Endothelial cell of umbilical vein (primary cell): ENCODE measurements at regions not wholly inside any gene's neighbourhood (a gene's known extent, or its start where the extent isn't known, plus 50 kb on each side); places are given as distances from the start of the nearest gene placed in this dataset.

ENCODE experiments used
- BruUV-seq: library from RNA; stranded (reverse); fragments of 400-500 nt; replicated peaks from 2 replicates; lab custom pipeline; 2021; lab: Mats Ljungman, UMichigan
- CTCF ChIA-PET: fragments of 300-600, 350-600 bp; sonication (Branson Sonifier 250); formaldehyde crosslinking; loops from one replicate; lab custom pipeline; 2021; ENCODE audit warnings: antibody characterized with exemption, inconsistent platforms; lab: Charles Lee
- POLR2A ChIA-PET: fragments of 300-600, 350-600 bp; sonication (Branson Sonifier 250); formaldehyde crosslinking; loops from one replicate; lab custom pipeline; 2021; ENCODE audit warnings: antibody characterized with exemption, inconsistent platforms; lab: Charles Lee
- DNase-seq: peaks from one replicate; pipeline ENCODE4 v3.0.0-alpha.2; 2011; ENCODE audit warnings: low read depth, low spot score
- FAIRE-seq: peaks from 2 replicates; lab custom pipeline; 2011; peaks lifted over from hg19 to GRCh38; lab: Jason Lieb, UNC
- H2AFZ ChIP-seq: 2 replicates; pipeline ENCODE4 v1.6.0; 2012; ENCODE audit warnings: low read depth, low read length, control low read depth, inconsistent platforms
- H3K27ac ChIP-seq: 2 replicates; pipeline ENCODE4 v1.5.1; 2011; ENCODE audit warnings: low read depth, mild to moderate bottlenecking, control low read depth, low read length, moderate library complexity; ENCODE audit not compliant: insufficient read depth
- H3K27me3 ChIP-seq, 2 experiments: 2 replicates each; pipeline versions ENCODE4 v1.6.0 to v1.6.1; 2011; ENCODE audit warnings: low read length in 2 of 2, mixed read lengths in 1 of 2; ENCODE audit not compliant: control insufficient read depth in 2 of 2, insufficient read depth in 2 of 2
- H3K36me3 ChIP-seq, 2 experiments: 2 replicates in 1 of 2; 3 replicates in 1 of 2; pipeline ENCODE4 v1.5.1; 2011; ENCODE audit warnings: low read length in 2 of 2, mild to moderate bottlenecking in 1 of 2, moderate library complexity in 1 of 2; ENCODE audit not compliant: control insufficient read depth in 2 of 2, insufficient read depth in 2 of 2; ENCODE audit errors: extremely low read depth in 1 of 2
- H3K4me1 ChIP-seq: 3 replicates; pipeline ENCODE4 v1.5.1; 2011; ENCODE audit warnings: mild to moderate bottlenecking, low read length; ENCODE audit not compliant: control insufficient read depth, insufficient read depth; ENCODE audit errors: extremely low read depth
- H3K4me2 ChIP-seq: 2 replicates; pipeline ENCODE4 v1.6.1; 2011; ENCODE audit warnings: low read length, control low read depth, mixed read lengths; ENCODE audit not compliant: insufficient read depth
- H3K4me3 ChIP-seq, 3 experiments: fragments of 200-600 bp in 1 of 3; sonication (generic), shearing (Covaris generic) in 1 of 3; replicated peaks in 1 of 3; 2 replicates each; pipeline ENCODE4 v1.5.1; 2011 to 2016; ENCODE audit warnings: control low read depth in 3 of 3, low read length in 3 of 3, mild to moderate bottlenecking in 2 of 3, inconsistent platforms in 1 of 3, low read depth in 1 of 3, moderate library complexity in 1 of 3; ENCODE audit not compliant: insufficient read depth in 1 of 3
- H3K79me2 ChIP-seq: 2 replicates; pipeline ENCODE4 v1.6.0; 2012; ENCODE audit warnings: low read length, inconsistent platforms; ENCODE audit not compliant: control insufficient read depth, insufficient read depth
- H3K9ac ChIP-seq: replicated peaks from 2 replicates; pipeline ENCODE3; 2011; ENCODE audit warnings: low read length, control low read depth; ENCODE audit not compliant: insufficient read depth; ENCODE audit errors: extremely low read depth
- H3K9me1 ChIP-seq: replicated peaks from 3 replicates; pipeline ENCODE4 v1.6.0; 2011; ENCODE audit warnings: mild to moderate bottlenecking, low read length; ENCODE audit not compliant: control insufficient read depth, insufficient read depth; ENCODE audit errors: extremely low read depth
- H3K9me3 ChIP-seq: replicated peaks from 2 replicates; pipeline ENCODE4 v1.5.1; 2012; ENCODE audit warnings: low read length, inconsistent platforms; ENCODE audit not compliant: control insufficient read depth, insufficient read depth
- H4K20me1 ChIP-seq: replicated peaks from 2 replicates; pipeline ENCODE3; 2011; ENCODE audit warnings: mild to moderate bottlenecking, low read length; ENCODE audit not compliant: control insufficient read depth, insufficient read depth; ENCODE audit errors: extremely low read depth
- EZH2 ChIP-seq: IDR thresholded peaks from 2 replicates; pipeline ENCODE4 v1.6.1; 2012; ENCODE audit warnings: borderline replicate concordance, low read depth, mild to moderate bottlenecking, moderate library complexity, low read length, inconsistent platforms; ENCODE audit not compliant: severe bottlenecking
- FOS ChIP-seq: IDR thresholded peaks from 2 replicates; pipeline ENCODE4 v1.6.1; 2011; ENCODE audit warnings: mild to moderate bottlenecking, low read length, moderate library complexity, borderline replicate concordance; ENCODE audit not compliant: insufficient read depth
- GATA2 ChIP-seq: IDR thresholded peaks from 2 replicates; pipeline ENCODE4 v1.7.0; 2011; ENCODE audit warnings: low read depth, mild to moderate bottlenecking, moderate library complexity, mixed read lengths, low read length; ENCODE audit not compliant: insufficient read length, insufficient read depth
- JUN ChIP-seq: IDR thresholded peaks from 2 replicates; pipeline ENCODE4 v1.6.1; 2011; ENCODE audit warnings: borderline replicate concordance, low read depth; ENCODE audit not compliant: insufficient read length, insufficient read depth
- MAX ChIP-seq: IDR thresholded peaks from 2 replicates; pipeline ENCODE4 v1.6.1; 2011; ENCODE audit not compliant: insufficient read depth, insufficient read length
- MYC ChIP-seq: IDR thresholded peaks from one replicate; pipeline ENCODE4 v1.6.1; 2011; ENCODE audit warnings: mild to moderate bottlenecking, low read depth, low read length
- POLR2A ChIP-seq: IDR thresholded peaks from 2 replicates; pipeline ENCODE4 v1.6.1; 2012; ENCODE audit warnings: low read depth, mild to moderate bottlenecking, control low read depth, low read length
- POLR2AphosphoS5 ChIP-seq: IDR thresholded peaks from 2 replicates; pipeline ENCODE4 v1.6.1; 2012; ENCODE audit warnings: low read depth, mild to moderate bottlenecking, control low read depth, low read length, moderate library complexity; ENCODE audit not compliant: insufficient read depth
- dilution Hi-C: fragments of 300-500 bp; cut with MboI; formaldehyde crosslinking; loops from one replicate; pipeline ENCODE4 v1.15.0; 2019; ENCODE audit warnings: low sequenced_read_pairs; ENCODE audit not compliant: extremely low pct_ligation_motif_present
- intact Hi-C: fragments of 100-400 bp; cut with micrococcal nuclease; formaldehyde crosslinking; loops from one replicate; pipeline ENCODE4 v1.10.0; 2022
- TF ChIP-seq, protein P1 (sequence below), 2 donors: IDR thresholded peaks; 1 replicate in 1 of 2; 2 replicates in 1 of 2; pipeline ENCODE4 v1.5.1; 2011; ENCODE audit warnings: low read length in 2 of 2, mild to moderate bottlenecking in 2 of 2, moderate library complexity in 2 of 2, control low read depth in 1 of 2, inconsistent platforms in 1 of 2, low read depth in 1 of 2; ENCODE audit not compliant: insufficient read depth in 1 of 2; ENCODE audit errors: extremely low read depth in 1 of 2

- Histone ChIP-seq H3K27ac (no peak overlapping the region), H3K4me3 (no peak overlapping the region), H4K20me1 (no peaks in the 10 kb centered on the region), H3K9me1 (no peaks in the 10 kb centered on the region), H3K27me3 (peaks cover 0 to 2% of the 10 kb centered on the region in 2 experiments), H3K9ac (no peak overlapping the region), H3K4me1 (no peaks in the 10 kb centered on the region), H3K9me3 (no peaks in the 10 kb centered on the region), H3K36me3 (no peaks in the 10 kb centered on the region), H3K79me2 (no peaks in the 10 kb centered on the region), H3K4me2 (no peak overlapping the region), H2AFZ (no peak overlapping the region)
- ChIA-PET CTCF (interaction anchor here (0.9 to 4.9 kb wide), 40 partner anchors 8 to 1258 kb away, joined by 3 to 60 read pairs (median 6); partner anchors contain the start of gene CLINT1), POLR2A (no interaction called here)
- dilution Hi-C loops (no loop called here), intact Hi-C loops (loop anchor here (5.0 kb wide), 2 partner anchors 1153 to 1183 kb away; no protein-coding TSS in a partner anchor)
- BruUV-seq, result no TSS peak
- DNase-seq (no peak), FAIRE-seq (no peak)
- TF ChIP-seq GATA2 (no peak), FOS (no peak), EZH2 (no peak), POLR2A (no peak), JUN (no peak), MAX (no peak), POLR2AphosphoS5 (no peak), MYC (no peak)
- TF ChIP-seq, protein P1, sequence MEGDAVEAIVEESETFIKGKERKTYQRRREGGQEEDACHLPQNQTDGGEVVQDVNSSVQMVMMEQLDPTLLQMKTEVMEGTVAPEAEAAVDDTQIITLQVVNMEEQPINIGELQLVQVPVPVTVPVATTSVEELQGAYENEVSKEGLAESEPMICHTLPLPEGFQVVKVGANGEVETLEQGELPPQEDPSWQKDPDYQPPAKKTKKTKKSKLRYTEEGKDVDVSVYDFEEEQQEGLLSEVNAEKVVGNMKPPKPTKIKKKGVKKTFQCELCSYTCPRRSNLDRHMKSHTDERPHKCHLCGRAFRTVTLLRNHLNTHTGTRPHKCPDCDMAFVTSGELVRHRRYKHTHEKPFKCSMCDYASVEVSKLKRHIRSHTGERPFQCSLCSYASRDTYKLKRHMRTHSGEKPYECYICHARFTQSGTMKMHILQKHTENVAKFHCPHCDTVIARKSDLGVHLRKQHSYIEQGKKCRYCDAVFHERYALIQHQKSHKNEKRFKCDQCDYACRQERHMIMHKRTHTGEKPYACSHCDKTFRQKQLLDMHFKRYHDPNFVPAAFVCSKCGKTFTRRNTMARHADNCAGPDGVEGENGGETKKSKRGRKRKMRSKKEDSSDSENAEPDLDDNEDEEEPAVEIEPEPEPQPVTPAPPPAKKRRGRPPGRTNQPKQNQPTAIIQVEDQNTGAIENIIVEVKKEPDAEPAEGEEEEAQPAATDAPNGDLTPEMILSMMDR (IDR thresholded peaks at IDR 0.05; ENCODE audit: extremely low read depth in 1 of 2, insufficient read depth in 1 of 2, low read depth in 1 of 2, low read length in 2 of 2), result no peak
Measured at GRCh38 chr5:157949520-157949919, 90.6 kb upstream of the CLINT1 start.
